CD4-positive, CD25-positive, alpha-beta regulatory T cell (primary cell): ENCODE measurements at regions not wholly inside any gene's neighbourhood (a gene's known extent, or its start where the extent isn't known, plus 50 kb on each side); places are given as distances from the start of the nearest gene placed in this dataset.

Experiments
- ATAC-seq, 2 donors: fragments of 150-1000 bp; cut with Tn5 transposase; one replicate each; pipeline ENCODE4 v1.10.0; 2021; ENCODE audit warnings: low read depth in 2 of 2, moderate number of reproducible peaks in 2 of 2, moderate library complexity in 1 of 2
- DNase-seq, 3 donors: peaks; one replicate each; pipeline versions ENCODE4 v3.0.0 to v3.0.0-alpha.2; 2012 to 2022; ENCODE audit warnings: mixed read lengths in 1 of 3
- H3K27ac ChIP-seq: one replicate; pipeline ENCODE4 v1.7.0; 2013; ENCODE audit warnings: mild to moderate bottlenecking, low read length; ENCODE audit not compliant: insufficient read depth, poor library complexity, severe bottlenecking
- H3K27me3 ChIP-seq: one replicate; pipeline ENCODE4 v1.7.0; 2013; ENCODE audit warnings: low read length; ENCODE audit not compliant: control insufficient read depth, insufficient read depth
- H3K36me3 ChIP-seq: one replicate; pipeline ENCODE4 v1.7.0; 2013; ENCODE audit warnings: mild to moderate bottlenecking, low read length, moderate library complexity; ENCODE audit not compliant: control insufficient read depth, insufficient read depth
- H3K4me1 ChIP-seq: 2 replicates; pipeline ENCODE4 v1.7.0; 2013; ENCODE audit warnings: mild to moderate bottlenecking, low read length; ENCODE audit not compliant: insufficient read depth, control insufficient read depth, poor library complexity, severe bottlenecking
- H3K4me3 ChIP-seq: one replicate; pipeline ENCODE4 v1.7.0; 2013; ENCODE audit warnings: low read depth, mild to moderate bottlenecking, low read length, moderate library complexity
- H3K9me3 ChIP-seq, 2 experiments: 1 replicate in 1 of 2; 2 replicates in 1 of 2; pipeline ENCODE4 v1.7.0; 2013; ENCODE audit warnings: low read length in 2 of 2, mild to moderate bottlenecking in 1 of 2, moderate library complexity in 1 of 2; ENCODE audit not compliant: control insufficient read depth in 2 of 2
- H3K27ac Mint-ChIP-seq, 3 donors: one replicate each; pipeline ENCODE4 v1.8.0; 2020 to 2022; ENCODE audit warnings: mild to moderate bottlenecking in 3 of 3, mixed read lengths in 3 of 3, moderate library complexity in 2 of 3
- H3K27me3 Mint-ChIP-seq: one replicate; pipeline ENCODE4 v1.8.0; 2022; ENCODE audit warnings: mild to moderate bottlenecking, mixed read lengths
- H3K36me3 Mint-ChIP-seq: one replicate; pipeline ENCODE4 v1.8.0; 2020; ENCODE audit warnings: mixed read lengths
- H3K4me1 Mint-ChIP-seq, 4 donors: one replicate each; pipeline ENCODE4 v1.8.0; 2020 to 2022; ENCODE audit warnings: mixed read lengths in 4 of 4, mild to moderate bottlenecking in 1 of 4
- H3K4me3 Mint-ChIP-seq, 4 donors: one replicate each; pipeline ENCODE4 v1.8.0; 2020 to 2022; ENCODE audit warnings: mild to moderate bottlenecking in 4 of 4, mixed read lengths in 4 of 4, moderate library complexity in 3 of 4
- H3K9me3 Mint-ChIP-seq, 7 donors: one replicate each; pipeline ENCODE4 v1.8.0; 2020 to 2022; ENCODE audit warnings: mixed read lengths in 7 of 7, mild to moderate bottlenecking in 3 of 7, moderate library complexity in 2 of 7

- Mint-ChIP-seq H3K36me3 (no peaks in the 10 kb centered on the region), H3K27ac (no peak overlapping the region)
Observed at GRCh38 chr6:164243949-164244348, 829.4 kb downstream of the QKI start.

GRCh38 chr6:164243012-164243610, 828.6 kb downstream of the QKI start:
- H3K9me3 ChIP-seq: no peaks in the 10 kb centered on the region
- H3K27me3 ChIP-seq: no peaks in the 10 kb centered on the region
- H3K4me1 ChIP-seq: no peaks in the 10 kb centered on the region
- H3K9me3 Mint-ChIP-seq: peaks cover 0 to 18% (median 3%) of the 10 kb centered on the region in 7 donors
- H3K36me3 ChIP-seq: no peaks in the 10 kb centered on the region
- H3K27me3 Mint-ChIP-seq: no peaks in the 10 kb centered on the region
- DNase-seq (no peak), ATAC-seq (no peak)
- no peak overlapping the region for H3K27ac ChIP-seq
- no peaks in the 10 kb centered on the region for H3K36me3 Mint-ChIP-seq
- no peak overlapping the region for H3K4me3 ChIP-seq
- H3K4me1 Mint-ChIP-seq: no peaks in the 10 kb centered on the region
- no peak overlapping the region for H3K4me3 Mint-ChIP-seq
- H3K27ac Mint-ChIP-seq: no peak overlapping the region

More at GRCh38 chr6:164243949-164244348, 829.4 kb downstream of the QKI start:
- DNase-seq (no peak), ATAC-seq (no peak)
- H3K4me1 ChIP-seq: no peaks in the 10 kb centered on the region
- no peaks in the 10 kb centered on the region for H3K9me3 ChIP-seq
- H3K36me3 ChIP-seq: no peaks in the 10 kb centered on the region
- no peaks in the 10 kb centered on the region for H3K27me3 ChIP-seq
- H3K9me3 Mint-ChIP-seq: peaks cover 0 to 16% (median 3%) of the 10 kb centered on the region in 7 donors
- no peak overlapping the region for H3K4me3 ChIP-seq
- H3K4me3 Mint-ChIP-seq: no peak overlapping the region
- no peaks in the 10 kb centered on the region for H3K27me3 Mint-ChIP-seq
- H3K4me1 Mint-ChIP-seq: no peaks in the 10 kb centered on the region
- no peak overlapping the region for H3K27ac ChIP-seq

- Histone ChIP-seq H3K27ac (no peak overlapping the region), H3K27me3 (no peaks in the 10 kb centered on the region), H3K4me3 (no peak overlapping the region), H3K4me1 (no peaks in the 10 kb centered on the region), H3K36me3 (no peaks in the 10 kb centered on the region), H3K9me3 (no peaks in the 10 kb centered on the region)
- H3K36me3 Mint-ChIP-seq: no peaks in the 10 kb centered on the region
- ATAC-seq (no peak), DNase-seq (no peak)
- no peak overlapping the region for H3K4me3 Mint-ChIP-seq
- no peak overlapping the region for H3K27ac Mint-ChIP-seq
- peaks cover 2 to 8% (median 3%) of the 10 kb centered on the region in 7 donors for H3K9me3 Mint-ChIP-seq
- no peaks in the 10 kb centered on the region for H3K27me3 Mint-ChIP-seq
- no peaks in the 10 kb centered on the region for H3K4me1 Mint-ChIP-seq
Observed at GRCh38 chr6:164230804-164231203, 816.3 kb downstream of the QKI start.

GRCh38 chr6:164230259-164230658, 815.7 kb downstream of the QKI start:
- no peaks in the 10 kb centered on the region for H3K36me3 ChIP-seq
- H3K9me3 ChIP-seq: no peaks in the 10 kb centered on the region
- no peak overlapping the region for H3K27ac ChIP-seq
- no peak for ATAC-seq
- peaks cover 2 to 8% (median 3%) of the 10 kb centered on the region in 7 donors for H3K9me3 Mint-ChIP-seq
- no peaks in the 10 kb centered on the region for H3K4me1 Mint-ChIP-seq
- no peak overlapping the region for H3K27ac Mint-ChIP-seq
- H3K27me3 Mint-ChIP-seq: no peaks in the 10 kb centered on the region
- H3K27me3 ChIP-seq: no peaks in the 10 kb centered on the region
- H3K4me3 Mint-ChIP-seq: no peak overlapping the region
- H3K36me3 Mint-ChIP-seq: no peaks in the 10 kb centered on the region
- H3K4me3 ChIP-seq: no peak overlapping the region
- H3K4me1 ChIP-seq: no peaks in the 10 kb centered on the region
- no peak for DNase-seq

GRCh38 chr6:164229716-164230115, 815.2 kb downstream of the QKI start:
- ATAC-seq (no peak), DNase-seq (no peak)
- Mint-ChIP-seq H3K27me3 (no peaks in the 10 kb centered on the region), H3K4me1 (no peaks in the 10 kb centered on the region), H3K9me3 (peaks cover 2 to 8% (median 3%) of the 10 kb centered on the region in 7 donors), H3K4me3 (no peak overlapping the region), H3K27ac (no peak overlapping the region), H3K36me3 (no peaks in the 10 kb centered on the region)
- H3K27me3 ChIP-seq: no peaks in the 10 kb centered on the region
- H3K4me3 ChIP-seq: no peak overlapping the region
- no peak overlapping the region for H3K27ac ChIP-seq
- H3K9me3 ChIP-seq: no peaks in the 10 kb centered on the region
- H3K36me3 ChIP-seq: no peaks in the 10 kb centered on the region
- no peaks in the 10 kb centered on the region for H3K4me1 ChIP-seq

DNA sequence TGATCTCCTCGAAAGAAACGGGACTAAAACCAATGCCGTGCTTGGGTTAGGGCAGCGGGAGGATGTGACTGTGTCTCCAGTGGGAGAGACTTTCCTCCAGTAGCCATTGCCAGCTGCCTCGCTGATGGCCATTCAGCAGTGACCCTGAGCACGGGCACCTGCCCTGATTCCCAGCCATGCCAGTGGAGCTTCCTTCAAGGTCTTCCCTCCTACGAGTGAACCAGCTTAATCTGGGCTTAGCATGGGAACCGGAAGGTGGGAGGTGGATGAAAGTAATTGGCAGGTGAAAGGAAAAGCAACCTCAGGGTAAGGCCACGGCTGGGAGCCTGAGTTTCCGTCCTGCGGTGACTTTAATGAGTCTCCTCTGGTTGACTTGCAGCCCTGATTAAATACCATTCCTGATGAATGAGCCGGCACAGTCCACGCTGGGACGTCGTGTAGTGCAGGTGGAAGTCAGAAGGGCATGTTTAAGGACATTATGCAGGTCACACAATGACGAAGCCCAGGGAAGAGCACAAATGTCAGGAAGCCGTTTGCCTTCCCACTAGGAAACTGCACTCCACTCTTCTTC, 813.5 kb downstream of the QKI start:
- no peak for DNase-seq
- Histone ChIP-seq H3K4me1 (no peaks in the 10 kb centered on the region), H3K36me3 (no peaks in the 10 kb centered on the region), H3K4me3 (no peak overlapping the region), H3K9me3 (no peaks in the 10 kb centered on the region), H3K27ac (no peak overlapping the region), H3K27me3 (no peaks in the 10 kb centered on the region)
- no peaks in the 10 kb centered on the region for H3K36me3 Mint-ChIP-seq
- no peaks in the 10 kb centered on the region for H3K27me3 Mint-ChIP-seq
- H3K4me3 Mint-ChIP-seq: no peak overlapping the region
- no peaks in the 10 kb centered on the region for H3K4me1 Mint-ChIP-seq
- no peak overlapping the region for H3K27ac Mint-ChIP-seq
- H3K9me3 Mint-ChIP-seq: peaks cover 0 to 12% (median 2%) of the 10 kb centered on the region in 7 donors
- no peak for ATAC-seq

GRCh38 chr6:164216839-164217238, 802.3 kb downstream of the QKI start:
- no peak overlapping the region for H3K4me3 ChIP-seq
- no peak overlapping the region for H3K4me3 Mint-ChIP-seq
- H3K9me3 Mint-ChIP-seq: peaks cover 0 to 14% (median 4%) of the 10 kb centered on the region in 7 donors

GRCh38 chr6:164216368-164216767, 801.9 kb downstream of the QKI start:
- no peaks in the 10 kb centered on the region for H3K27me3 ChIP-seq
- no peaks in the 10 kb centered on the region for H3K9me3 ChIP-seq
- Mint-ChIP-seq H3K4me1 (no peaks in the 10 kb centered on the region), H3K27ac (no peak overlapping the region), H3K27me3 (no peaks in the 10 kb centered on the region), H3K9me3 (peaks cover 0 to 14% (median 4%) of the 10 kb centered on the region in 7 donors), H3K4me3 (no peak overlapping the region), H3K36me3 (no peaks in the 10 kb centered on the region)
- no peak for ATAC-seq
- no peaks in the 10 kb centered on the region for H3K4me1 ChIP-seq
- no peaks in the 10 kb centered on the region for H3K36me3 ChIP-seq
- no peak overlapping the region for H3K4me3 ChIP-seq
- H3K27ac ChIP-seq: no peak overlapping the region
- no peak for DNase-seq

More at GRCh38 chr6:164216839-164217238, 802.3 kb downstream of the QKI start:
- H3K36me3 ChIP-seq: no peaks in the 10 kb centered on the region
- H3K27me3 Mint-ChIP-seq: no peaks in the 10 kb centered on the region
- no peaks in the 10 kb centered on the region for H3K9me3 ChIP-seq
- H3K27ac ChIP-seq: no peak overlapping the region
- H3K4me1 Mint-ChIP-seq: no peaks in the 10 kb centered on the region
- ATAC-seq (no peak), DNase-seq (no peak)
- no peaks in the 10 kb centered on the region for H3K36me3 Mint-ChIP-seq
- H3K27ac Mint-ChIP-seq: no peak overlapping the region
- no peaks in the 10 kb centered on the region for H3K4me1 ChIP-seq
- no peaks in the 10 kb centered on the region for H3K27me3 ChIP-seq
